ENCODE measurements at regions not wholly inside any gene's neighbourhood (a gene's known extent, or its start where the extent isn't known, plus 50 kb on each side); places are given as distances from the start of the nearest gene placed in this dataset.
"Not testable (repeated sequence)": the region's sequence is repeated elsewhere in the genome, so short reads cannot be mapped to it uniquely, and the experiment has no call there.

GRCh38 chr6:137283080-137283479 is 63.9 kb upstream of the IFNGR1 start:
- no peak overlapping the region for H3K4me3 ChIP-seq
- BruUV-seq (replicated peaks), result no TSS peak
- no peaks in the 10 kb centered on the region for H3K36me3 ChIP-seq (ENCODE audit: control insufficient read depth in 2 of 2, insufficient read depth in 2 of 2, low read length in 1 of 2)
- peaks cover 3% of the 10 kb centered on the region; the same call in 2 of the 3 replicates for H3K9me3 ChIP-seq (replicated peaks; ENCODE audit: control insufficient read depth, insufficient read depth, low read length)
- no peaks in the 10 kb centered on the region for H4K20me1 ChIP-seq (ENCODE audit: control insufficient read depth, insufficient read depth)
- CTCF ChIA-PET, result interaction anchor here (1.2 kb wide), 1 partner anchor 187 kb away, joined by 4 read pairs; no protein-coding TSS in a partner anchor
- H3K27me3 ChIP-seq (replicated peaks in 1 of 2; ENCODE audit: control insufficient read depth in 2 of 2, insufficient read depth in 2 of 2, low read length in 1 of 2), result no peaks in the 10 kb centered on the region
- DNase-seq (ENCODE audit: low read depth, low spot score) (no peak), FAIRE-seq (no peak), ATAC-seq (0 out of 3 replicates have a peak, but pooled peaks have one; percentile 5)
- POLR2A ChIA-PET, result interaction anchor here (1.0 kb wide), 1 partner anchor 31 kb away, joined by 5 read pairs; no protein-coding TSS in a partner anchor
- H3K9ac ChIP-seq (ENCODE audit: control insufficient read depth, insufficient read depth, low read length), result no peak overlapping the region
- TF ChIP-seq MTA3 (IDR thresholded peaks at IDR 0.05; ENCODE audit: borderline replicate concordance, low read length), result no peak
- TF ChIP-seq ATF7 (IDR thresholded peaks at IDR 0.05; ENCODE audit: low read depth), result 0 out of 2 replicates have a peak, but pooled peaks have one; percentile 25
- in situ Hi-C loops (cut with MboI), result no loop called here
- RAD21 ChIA-PET (ENCODE audit: unreplicated experiment), result no interaction called here
- H3K4me1 ChIP-seq (ENCODE audit: control insufficient read depth, insufficient read depth, low read length), result peaks cover 25% of the 10 kb centered on the region
- no peak overlapping the region for H2AFZ ChIP-seq (ENCODE audit: control insufficient read depth, low read depth, low read length)
- intact Hi-C loops (cut with micrococcal nuclease; ENCODE audit: unreplicated experiment), result no loop called here
- WGBS (ENCODE audit: insufficient coverage, insufficient replicate concordance, low lambda C conversion rate, missing lambda C conversion rate), result 68% methylated on average over 2 of the region's 2 CpGs
- peak overlapping the region; percentile 54 for H3K27ac ChIP-seq (ENCODE audit: control insufficient read depth, insufficient read depth)
- SMC1A ChIA-PET (ENCODE audit: uncharacterized antibody, unreplicated experiment), result interaction anchor here (0.7 to 2.5 kb wide), 3 partner anchors 26 to 171 kb away, joined by 3 to 22 read pairs (median 13); no protein-coding TSS in a partner anchor
- no peak overlapping the region; the same call in 1 of the 2 replicates for H3K4me2 ChIP-seq (ENCODE audit: control insufficient read depth, insufficient read depth)
- no peaks in the 10 kb centered on the region for H3K79me2 ChIP-seq (ENCODE audit: control insufficient read depth, insufficient read depth, low read length)

GRCh38 chr6:137282254-137282653 is 63.1 kb upstream of the IFNGR1 start:
- SMC1A ChIA-PET (ENCODE audit: uncharacterized antibody, unreplicated experiment), result interaction anchor here (1.2 to 2.4 kb wide), 4 partner anchors 11 to 66 kb away, joined by 3 to 11 read pairs (median 6); no protein-coding TSS in a partner anchor
- RAD21 ChIA-PET (ENCODE audit: unreplicated experiment), result interaction anchor here (0.7 kb wide), 1 partner anchor 11 kb away, joined by 3 read pairs; no protein-coding TSS in a partner anchor
- Histone ChIP-seq H3K4me1 (ENCODE audit: control insufficient read depth, insufficient read depth, low read length) (peaks cover 25% of the 10 kb centered on the region), H3K27ac (ENCODE audit: control insufficient read depth, insufficient read depth) (no peak overlapping the region), H3K79me2 (ENCODE audit: control insufficient read depth, insufficient read depth, low read length) (no peaks in the 10 kb centered on the region), H3K4me3 (no peak overlapping the region), H2AFZ (ENCODE audit: control insufficient read depth, low read depth, low read length) (no peak overlapping the region; the same call in 1 of the 2 replicates), H3K4me2 (ENCODE audit: control insufficient read depth, insufficient read depth) (no peak overlapping the region), H3K9ac (ENCODE audit: control insufficient read depth, insufficient read depth, low read length) (no peak overlapping the region), H3K36me3 (ENCODE audit: control insufficient read depth in 2 of 2, insufficient read depth in 2 of 2, low read length in 1 of 2) (no peaks in the 10 kb centered on the region), H4K20me1 (ENCODE audit: control insufficient read depth, insufficient read depth) (no peaks in the 10 kb centered on the region), H3K9me3 (replicated peaks; ENCODE audit: control insufficient read depth, insufficient read depth, low read length) (peaks cover 2% of the 10 kb centered on the region; the same call in 1 of the 3 replicates), H3K27me3 (replicated peaks in 1 of 2; ENCODE audit: control insufficient read depth in 2 of 2, insufficient read depth in 2 of 2, low read length in 1 of 2) (no peaks in the 10 kb centered on the region)
- ATAC-seq (no peak), FAIRE-seq (no peak), DNase-seq (ENCODE audit: low read depth, low spot score) (no peak)
- in situ Hi-C loops (cut with MboI) (no loop called here), intact Hi-C loops (cut with micrococcal nuclease; ENCODE audit: unreplicated experiment) (no loop called here)
- CTCF ChIA-PET, result interaction anchor here (2.0 kb wide), 1 partner anchor 32 kb away, joined by 8 read pairs; no protein-coding TSS in a partner anchor
- TF ChIP-seq CBFB (IDR thresholded peaks at IDR 0.05; ENCODE audit: low read depth) (no peak), CREM (IDR thresholded peaks at IDR 0.05; ENCODE audit: low read depth) (0 out of 2 replicates have a peak, but pooled peaks have one; percentile 29), EED (IDR thresholded peaks at IDR 0.05; ENCODE audit: low read depth) (peak; percentile 44; the same call in 1 of the 2 replicates), ZNF384 (IDR thresholded peaks at IDR 0.05; ENCODE audit: borderline replicate concordance, low read depth, low read length) (no peak), CEBPB (IDR thresholded peaks at IDR 0.05; ENCODE audit: borderline replicate concordance in 1 of 2, low read depth in 2 of 2, low read length in 2 of 2) (no peak), IRF4 (IDR thresholded peaks at IDR 0.05; ENCODE audit: low read depth, low read length) (peak; percentile 61; the same call in 1 of the 2 replicates), SPI1 (IDR thresholded peaks at IDR 0.05; ENCODE audit: borderline replicate concordance, insufficient read depth, low read depth, low read length) (peak; percentile 84)
- 52% methylated on average over 8 of the region's 8 CpGs for WGBS (ENCODE audit: insufficient coverage, insufficient replicate concordance, low lambda C conversion rate, missing lambda C conversion rate)
- POLR2A ChIA-PET, result no interaction called here
- BruUV-seq (replicated peaks), result no TSS peak

GRCh38 chr6:137279279-137279678 is 60.1 kb upstream of the IFNGR1 start:
- BruUV-seq (replicated peaks); H3K27me3 ChIP-seq (replicated peaks in 1 of 2; ENCODE audit: control insufficient read depth in 2 of 2, insufficient read depth in 2 of 2, low read length in 1 of 2); H3K4me3 ChIP-seq; intact Hi-C loops (cut with micrococcal nuclease; ENCODE audit: unreplicated experiment); H3K36me3 ChIP-seq (ENCODE audit: control insufficient read depth in 2 of 2, insufficient read depth in 2 of 2, low read length in 1 of 2); H3K27ac ChIP-seq (ENCODE audit: control insufficient read depth, insufficient read depth); POLR2A ChIA-PET; H3K79me2 ChIP-seq (ENCODE audit: control insufficient read depth, insufficient read depth, low read length); H2AFZ ChIP-seq (ENCODE audit: control insufficient read depth, low read depth, low read length); FAIRE-seq; H3K9me3 ChIP-seq (replicated peaks; ENCODE audit: control insufficient read depth, insufficient read depth, low read length); H3K9ac ChIP-seq (ENCODE audit: control insufficient read depth, insufficient read depth, low read length); H4K20me1 ChIP-seq (ENCODE audit: control insufficient read depth, insufficient read depth); H3K4me2 ChIP-seq (ENCODE audit: control insufficient read depth, insufficient read depth); in situ Hi-C loops (cut with MboI); DNase-seq (ENCODE audit: low read depth, low spot score): not testable (repeated sequence)
- 80% methylated on average over 4 of the region's 4 CpGs for WGBS (ENCODE audit: insufficient coverage, insufficient replicate concordance, low lambda C conversion rate, missing lambda C conversion rate)
- ChIA-PET CTCF (interaction anchor here (0.8 to 1.3 kb wide), 2 partner anchors 28 to 35 kb away, joined by 3 to 7 read pairs; no protein-coding TSS in a partner anchor), SMC1A (ENCODE audit: uncharacterized antibody, unreplicated experiment) (interaction anchor here (1.2 to 4.6 kb wide), 6 partner anchors 14 to 185 kb away, joined by 3 to 38 read pairs (median 4); no protein-coding TSS in a partner anchor), RAD21 (ENCODE audit: unreplicated experiment) (interaction anchor here (1.1 to 3.3 kb wide), 4 partner anchors 12 to 35 kb away, joined by 3 to 22 read pairs (median 3); no protein-coding TSS in a partner anchor)
- peaks cover 16% of the 10 kb centered on the region for H3K4me1 ChIP-seq (ENCODE audit: control insufficient read depth, insufficient read depth, low read length)
- ATAC-seq, result peak; percentile 39

All from GM12878 (cell line).